Mesendoderm (in vitro differentiated cells): ENCODE measurements at regions not wholly inside any gene's neighbourhood (a gene's known extent, or its start where the extent isn't known, plus 50 kb on each side); places are given as distances from the start of the nearest gene placed in this dataset.

ENCODE experiments used
- DNase-seq: peaks from one replicate; pipeline ENCODE4 v3.0.0; 2013
- H2AK5ac ChIP-seq: 2 replicates; pipeline ENCODE4 v1.6.1; 2013; ENCODE audit warnings: low read length, inconsistent platforms
- H2BK120ac ChIP-seq: 2 replicates; pipeline ENCODE4 v1.6.1; 2013; ENCODE audit warnings: low read depth, mild to moderate bottlenecking, low read length, moderate library complexity, mixed read lengths
- H2BK15ac ChIP-seq: replicated peaks from 2 replicates; pipeline ENCODE4 v1.6.1; 2013; ENCODE audit warnings: low read depth, mild to moderate bottlenecking, moderate library complexity
- H2BK5ac ChIP-seq: 2 replicates; pipeline ENCODE4 v1.6.1; 2013; ENCODE audit warnings: low read length, inconsistent platforms
- H3K18ac ChIP-seq: 2 replicates; pipeline ENCODE4 v1.6.1; 2013; ENCODE audit warnings: mild to moderate bottlenecking, low read length, mixed read lengths
- H3K23ac ChIP-seq: one replicate; pipeline ENCODE4 v1.6.1; 2013; ENCODE audit warnings: low read length
- H3K27ac ChIP-seq: 2 replicates; pipeline ENCODE4 v1.5.1; 2013; ENCODE audit warnings: low read depth, mild to moderate bottlenecking, inconsistent platforms, low read length, moderate library complexity
- H3K27me3 ChIP-seq: 2 replicates; pipeline ENCODE4 v1.6.1; 2013; ENCODE audit warnings: low read length, control low read depth, mild to moderate bottlenecking, inconsistent platforms; ENCODE audit not compliant: insufficient read depth, poor library complexity
- H3K36me3 ChIP-seq: 2 replicates; pipeline ENCODE4 v1.6.1; 2013; ENCODE audit warnings: low read length, inconsistent platforms; ENCODE audit not compliant: control insufficient read depth, insufficient read depth
- H3K4ac ChIP-seq: one replicate; pipeline ENCODE4 v1.6.1; 2013; ENCODE audit warnings: low read depth, mild to moderate bottlenecking, low read length, moderate library complexity
- H3K4me1 ChIP-seq: 2 replicates; pipeline ENCODE4 v1.6.1; 2013; ENCODE audit warnings: low read depth, low read length, inconsistent platforms; ENCODE audit not compliant: control insufficient read depth
- H3K4me2 ChIP-seq: 2 replicates; pipeline ENCODE4 v1.6.1; 2013; ENCODE audit warnings: low read length
- H3K4me3 ChIP-seq: 2 replicates; pipeline ENCODE4 v1.5.1; 2013; ENCODE audit warnings: mild to moderate bottlenecking, low read length
- H3K56ac ChIP-seq: one replicate; pipeline ENCODE4 v1.6.1; 2013; ENCODE audit warnings: low read length
- H3K79me1 ChIP-seq: 2 replicates; pipeline ENCODE4 v1.6.1; 2013; ENCODE audit warnings: low read length, inconsistent platforms
- H3K79me2 ChIP-seq: 2 replicates; pipeline ENCODE4 v1.6.1; 2013; ENCODE audit warnings: mild to moderate bottlenecking, low read length; ENCODE audit not compliant: control insufficient read depth, insufficient read depth
- H3K9ac ChIP-seq: 2 replicates; pipeline ENCODE4 v1.6.1; 2013; ENCODE audit warnings: low read length, inconsistent platforms
- H4K5ac ChIP-seq: one replicate; pipeline ENCODE4 v1.6.1; 2013; ENCODE audit warnings: low read length
- H4K8ac ChIP-seq: one replicate; pipeline ENCODE4 v1.6.1; 2013; ENCODE audit warnings: low read depth, mild to moderate bottlenecking, control low read depth, low read length, moderate library complexity
- WGBS: extraction: QIAGEN DNeasy Blood & Tissue Kit; methylation state at CpG from one replicate; pipeline ENCODE4 v1.1.7; 2013; ENCODE audit warnings: low lambda C conversion rate, missing lambda C conversion rate; ENCODE audit not compliant: insufficient coverage; ENCODE audit errors: extremely low coverage; 5-methylcytosine and 5-hydroxymethylcytosine counted together

- Histone ChIP-seq H3K27me3 (no peaks in the 10 kb centered on the region), H2AK5ac (no peak overlapping the region)
Observed at GRCh38 chr6:40022867-40023266, 88.6 kb upstream of the MOCS1 start.

GRCh38 chr6:40020166-40020565, 85.9 kb upstream of the MOCS1 start:
- no peak overlapping the region for H2BK15ac ChIP-seq
- no peak overlapping the region for H3K18ac ChIP-seq
- peak; percentile 68 for DNase-seq
- H3K4ac ChIP-seq: no peak overlapping the region
- H3K23ac ChIP-seq: no peak overlapping the region
- H2BK120ac ChIP-seq: no peak overlapping the region
- no peak overlapping the region for H2AK5ac ChIP-seq
- H3K27ac ChIP-seq: no peak overlapping the region
- H3K4me3 ChIP-seq: no peak overlapping the region
- no peak overlapping the region for H4K5ac ChIP-seq
- H3K4me1 ChIP-seq: no peaks in the 10 kb centered on the region
- H3K9ac ChIP-seq: no peak overlapping the region
- H3K79me2 ChIP-seq: no peaks in the 10 kb centered on the region
- H3K56ac ChIP-seq: no peak overlapping the region
- no peak overlapping the region for H3K4me2 ChIP-seq
- no peak overlapping the region for H2BK5ac ChIP-seq
- H4K8ac ChIP-seq: no peak overlapping the region
- no peaks in the 10 kb centered on the region for H3K27me3 ChIP-seq
- H3K79me1 ChIP-seq: no peaks in the 10 kb centered on the region
- H3K36me3 ChIP-seq: no peaks in the 10 kb centered on the region

More at GRCh38 chr6:40022867-40023266, 88.6 kb upstream of the MOCS1 start:
- no peaks in the 10 kb centered on the region for H3K36me3 ChIP-seq
- H3K79me1 ChIP-seq: no peaks in the 10 kb centered on the region
- H3K9ac ChIP-seq: no peak overlapping the region
- H3K79me2 ChIP-seq: no peaks in the 10 kb centered on the region
- no peak overlapping the region for H3K56ac ChIP-seq
- H3K4ac ChIP-seq: no peak overlapping the region
- no peak overlapping the region for H3K27ac ChIP-seq
- H3K18ac ChIP-seq: no peak overlapping the region
- WGBS: no CpG with 5 or more reads among the region's 6 CpGs
- H2BK15ac ChIP-seq: no peak overlapping the region
- H2BK120ac ChIP-seq: no peak overlapping the region
- DNase-seq: no peak
- H3K4me2 ChIP-seq: no peak overlapping the region
- H4K8ac ChIP-seq: no peak overlapping the region
- H3K4me3 ChIP-seq: no peak overlapping the region
- H2BK5ac ChIP-seq: no peak overlapping the region
- H3K4me1 ChIP-seq: no peaks in the 10 kb centered on the region
- no peak overlapping the region for H4K5ac ChIP-seq
- H3K23ac ChIP-seq: no peak overlapping the region

- no peak overlapping the region for H4K5ac ChIP-seq
- H2BK5ac ChIP-seq: no peak overlapping the region
- no peak overlapping the region for H3K4me2 ChIP-seq
Observed at GRCh38 chr6:40015530-40015929, 81.3 kb upstream of the MOCS1 start.

GRCh38 chr6:40011844-40012243, 77.6 kb upstream of the MOCS1 start:
- no peak overlapping the region for H2AK5ac ChIP-seq
- H3K4me3 ChIP-seq: no peak overlapping the region
- H4K5ac ChIP-seq: no peak overlapping the region
- no peak overlapping the region for H2BK120ac ChIP-seq
- no peaks in the 10 kb centered on the region for H3K27me3 ChIP-seq
- no peak overlapping the region for H2BK5ac ChIP-seq
- no peak overlapping the region for H3K27ac ChIP-seq
- H3K4ac ChIP-seq: no peak overlapping the region
- no peaks in the 10 kb centered on the region for H3K79me2 ChIP-seq
- no peak overlapping the region for H3K4me2 ChIP-seq
- no peak overlapping the region for H3K23ac ChIP-seq
- DNase-seq: peak; percentile 43
- H3K9ac ChIP-seq: no peak overlapping the region
- H3K18ac ChIP-seq: no peak overlapping the region
- no peak overlapping the region for H3K56ac ChIP-seq
- no peaks in the 10 kb centered on the region for H3K79me1 ChIP-seq
- no peak overlapping the region for H4K8ac ChIP-seq
- WGBS: no CpG with 5 or more reads among the region's 4 CpGs
- no peak overlapping the region for H2BK15ac ChIP-seq
- H3K4me1 ChIP-seq: no peaks in the 10 kb centered on the region
- no peaks in the 10 kb centered on the region for H3K36me3 ChIP-seq

More at GRCh38 chr6:40015530-40015929, 81.3 kb upstream of the MOCS1 start:
- H3K4me3 ChIP-seq: no peak overlapping the region
- H3K4me1 ChIP-seq: no peaks in the 10 kb centered on the region
- H3K56ac ChIP-seq: no peak overlapping the region
- no peak overlapping the region for H2BK120ac ChIP-seq
- no peak overlapping the region for H3K9ac ChIP-seq
- no peaks in the 10 kb centered on the region for H3K27me3 ChIP-seq
- H2AK5ac ChIP-seq: no peak overlapping the region
- WGBS: no CpG with 5 or more reads among the region's 1 CpG
- no peak for DNase-seq
- H3K27ac ChIP-seq: no peak overlapping the region
- H4K8ac ChIP-seq: no peak overlapping the region
- H3K79me2 ChIP-seq: no peaks in the 10 kb centered on the region
- no peak overlapping the region for H3K4ac ChIP-seq
- H3K18ac ChIP-seq: no peak overlapping the region
- no peaks in the 10 kb centered on the region for H3K36me3 ChIP-seq
- H3K23ac ChIP-seq: no peak overlapping the region
- no peak overlapping the region for H2BK15ac ChIP-seq
- H3K79me1 ChIP-seq: no peaks in the 10 kb centered on the region

DNA sequence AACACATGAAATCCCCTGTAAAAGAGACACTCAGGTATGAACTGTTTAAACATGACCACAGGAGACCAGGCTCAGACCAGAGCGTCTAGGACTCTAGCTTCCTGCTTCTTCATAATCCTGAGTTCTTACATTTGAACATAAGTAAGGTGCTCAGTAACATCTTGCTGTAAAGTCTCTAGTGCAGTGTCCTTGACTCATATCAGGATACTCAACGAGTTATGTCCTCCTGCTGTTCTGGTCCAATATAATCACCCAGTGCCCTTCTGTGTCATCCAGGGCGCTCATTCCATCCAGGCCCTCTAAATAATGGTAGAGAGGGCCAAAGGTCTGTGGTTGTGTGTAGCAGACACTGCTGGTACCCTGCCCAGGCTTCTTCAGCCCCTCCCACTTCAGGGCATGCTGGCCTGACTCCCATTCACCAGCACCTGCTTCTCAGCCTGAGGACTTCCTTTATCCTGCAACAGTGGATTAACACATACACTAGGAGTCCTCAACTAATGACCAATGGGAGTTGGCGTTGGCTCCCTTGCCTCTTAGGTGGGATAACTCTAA, 66.8 kb upstream of the MOCS1 start:
- no peak overlapping the region for H2BK15ac ChIP-seq
- H3K4me3 ChIP-seq: no peak overlapping the region
- no peaks in the 10 kb centered on the region for H3K36me3 ChIP-seq
- no CpG with 5 or more reads among the region's 4 CpGs for WGBS
- H3K27ac ChIP-seq: no peak overlapping the region
- DNase-seq: no peak
- no peaks in the 10 kb centered on the region for H3K79me1 ChIP-seq
- no peak overlapping the region for H4K8ac ChIP-seq
- H3K9ac ChIP-seq: no peak overlapping the region
- no peak overlapping the region for H3K56ac ChIP-seq
- no peak overlapping the region for H4K5ac ChIP-seq
- no peak overlapping the region for H3K4ac ChIP-seq
- no peaks in the 10 kb centered on the region for H3K4me1 ChIP-seq
- no peak overlapping the region for H2BK120ac ChIP-seq
- H2AK5ac ChIP-seq: no peak overlapping the region
- no peak overlapping the region for H2BK5ac ChIP-seq
- H3K23ac ChIP-seq: no peak overlapping the region
- no peak overlapping the region for H3K4me2 ChIP-seq
- H3K27me3 ChIP-seq: no peaks in the 10 kb centered on the region
- no peak overlapping the region for H3K18ac ChIP-seq
- no peaks in the 10 kb centered on the region for H3K79me2 ChIP-seq
